ENCODE measurements at regions not wholly inside any gene's neighbourhood (a gene's known extent, or its start where the extent isn't known, plus 50 kb on each side); places are given as distances from the start of the nearest gene placed in this dataset.
A peak's percentile ranks its signal among the peaks of the same experiment; 100 is the strongest.

- no peak for TF ChIP-seq CTCF (IDR thresholded peaks at IDR 0.05; ENCODE audit: unreplicated experiment)
- Mint-ChIP-seq H3K27ac (no peak overlapping the region), H3K36me3 (ENCODE audit: insufficient read depth) (peaks cover 2% of the 10 kb centered on the region), H3K4me3 (ENCODE audit: low read depth) (no peak overlapping the region), H3K9me3 (ENCODE audit: low read depth) (no peaks in the 10 kb centered on the region), H3K27me3 (peaks cover 79% of the 10 kb centered on the region), H3K4me1 (ENCODE audit: low read depth) (peaks cover 21% of the 10 kb centered on the region)
- no peak for DNase-seq (ENCODE audit: low spot score, unreplicated experiment)
These were observed 253.2 kb downstream of the TFCP2L1 start for GRCh38 chr2:121031568-121032340.

GRCh38 chr2:121033461-121033996 is 251.5 kb downstream of the TFCP2L1 start:
- H3K4me1 Mint-ChIP-seq (ENCODE audit: low read depth) = peaks cover 26% of the 10 kb centered on the region
- no peak for TF ChIP-seq CTCF (IDR thresholded peaks at IDR 0.05; ENCODE audit: unreplicated experiment)
- peaks cover 75% of the 10 kb centered on the region for H3K27me3 Mint-ChIP-seq
- no peaks in the 10 kb centered on the region for H3K36me3 Mint-ChIP-seq (ENCODE audit: insufficient read depth)
- no peak for DNase-seq (ENCODE audit: low spot score, unreplicated experiment)
- no peak overlapping the region for H3K4me3 Mint-ChIP-seq (ENCODE audit: low read depth)
- no peak overlapping the region for H3K27ac Mint-ChIP-seq
- no peaks in the 10 kb centered on the region for H3K9me3 Mint-ChIP-seq (ENCODE audit: low read depth)

GRCh38 chr2:121034551-121034950 is 250.5 kb downstream of the TFCP2L1 start:
- no peak for DNase-seq (ENCODE audit: low spot score, unreplicated experiment)
- TF ChIP-seq CTCF (IDR thresholded peaks at IDR 0.05; ENCODE audit: unreplicated experiment) = no peak
- peaks cover 30% of the 10 kb centered on the region for H3K4me1 Mint-ChIP-seq (ENCODE audit: low read depth)
- no peaks in the 10 kb centered on the region for H3K9me3 Mint-ChIP-seq (ENCODE audit: low read depth)
- no peaks in the 10 kb centered on the region for H3K36me3 Mint-ChIP-seq (ENCODE audit: insufficient read depth)
- H3K27ac Mint-ChIP-seq = no peak overlapping the region
- peaks cover 75% of the 10 kb centered on the region for H3K27me3 Mint-ChIP-seq
- no peak overlapping the region for H3K4me3 Mint-ChIP-seq (ENCODE audit: low read depth)

- Mint-ChIP-seq H3K9me3 (ENCODE audit: low read depth) (no peaks in the 10 kb centered on the region), H3K27me3 (peaks cover 66% of the 10 kb centered on the region), H3K27ac (peak overlapping the region; percentile 91), H3K4me3 (ENCODE audit: low read depth) (no peak overlapping the region), H3K36me3 (ENCODE audit: insufficient read depth) (no peaks in the 10 kb centered on the region), H3K4me1 (ENCODE audit: low read depth) (peaks cover 30% of the 10 kb centered on the region)
- no peak for TF ChIP-seq CTCF (IDR thresholded peaks at IDR 0.05; ENCODE audit: unreplicated experiment)
- no peak for DNase-seq (ENCODE audit: low spot score, unreplicated experiment)
These were observed 248.7 kb downstream of the TFCP2L1 start for GRCh38 chr2:121036226-121036692.

GRCh38 chr2:121037480-121037879 is 247.5 kb downstream of the TFCP2L1 start:
- peaks cover 66% of the 10 kb centered on the region for H3K27me3 Mint-ChIP-seq
- DNase-seq (ENCODE audit: low spot score, unreplicated experiment) = no peak
- H3K27ac Mint-ChIP-seq = peak overlapping the region; percentile 74
- no peaks in the 10 kb centered on the region for H3K9me3 Mint-ChIP-seq (ENCODE audit: low read depth)
- H3K36me3 Mint-ChIP-seq (ENCODE audit: insufficient read depth) = no peaks in the 10 kb centered on the region
- peaks cover 30% of the 10 kb centered on the region for H3K4me1 Mint-ChIP-seq (ENCODE audit: low read depth)
- TF ChIP-seq CTCF (IDR thresholded peaks at IDR 0.05; ENCODE audit: unreplicated experiment) = no peak
- H3K4me3 Mint-ChIP-seq (ENCODE audit: low read depth) = no peak overlapping the region
